GM18867 (cell line): ENCODE measurements at regions not wholly inside any gene's neighbourhood (a gene's known extent, or its start where the extent isn't known, plus 50 kb on each side); places are given as distances from the start of the nearest gene placed in this dataset.

ENCODE experiments used
- ATAC-seq: cut with Tn5 transposase; IDR thresholded peaks from one replicate; pipeline ENCODE4 v1.9.1; 2021; ENCODE audit warnings: mild to moderate bottlenecking, moderate library complexity; ENCODE audit not compliant: unreplicated experiment

- ATAC-seq, result no peak
Measured at GRCh38 chr1:5751163-5751540, 241.1 kb downstream of the NPHP4 start.

- ATAC-seq, result no peak
Measured at GRCh38 chr1:5750186-5751162, 241.8 kb downstream of the NPHP4 start.

- ATAC-seq, result no peak
Measured at GRCh38 chr1:5748286-5749225, 243.7 kb downstream of the NPHP4 start.

- no peak for ATAC-seq
Measured at GRCh38 chr1:5747426-5748285, 244.6 kb downstream of the NPHP4 start.

- ATAC-seq, result no peak
Measured at GRCh38 chr1:5746611-5747425, 245.4 kb downstream of the NPHP4 start.

GRCh38 chr1:5745800-5746610 lies 246.2 kb downstream of the NPHP4 start:
- ATAC-seq, result no peak

- ATAC-seq, result no peak
Measured at GRCh38 chr1:5744911-5745799, 247.1 kb downstream of the NPHP4 start.

GRCh38 chr1:5744341-5744740 lies 247.9 kb downstream of the NPHP4 start:
- ATAC-seq, result no peak

- ATAC-seq, result no peak
Measured at GRCh38 chr1:5743435-5744095, 248.7 kb downstream of the NPHP4 start.

GRCh38 chr1:5742801-5743200 lies 249.4 kb downstream of the NPHP4 start:
- ATAC-seq, result no peak

- no peak for ATAC-seq
Measured at GRCh38 chr1:5742032-5742431, 250.2 kb downstream of the NPHP4 start.

- no peak for ATAC-seq
Measured at GRCh38 chr1:5740865-5741860, 251.1 kb downstream of the NPHP4 start.

- ATAC-seq, result no peak
Measured at GRCh38 chr1:5740450-5740849, 251.8 kb downstream of the NPHP4 start.

GRCh38 chr1:5739561-5740078 lies 252.6 kb downstream of the NPHP4 start:
- ATAC-seq, result no peak

- ATAC-seq, result no peak
Measured at GRCh38 chr1:5738911-5739462, 253.2 kb downstream of the NPHP4 start.

GRCh38 chr1:5737081-5737480 lies 255.1 kb downstream of the NPHP4 start:
- no peak for ATAC-seq
